Raji (cell line): ENCODE measurements at regions not wholly inside any gene's neighbourhood (a gene's known extent, or its start where the extent isn't known, plus 50 kb on each side); places are given as distances from the start of the nearest gene placed in this dataset.

Experiments
- POLR2A ChIP-seq: IDR thresholded peaks from 2 replicates; pipeline ENCODE4 v1.6.1; 2011; ENCODE audit warnings: low read depth, low read length, control low read depth; ENCODE audit not compliant: insufficient read depth

- no peak for TF ChIP-seq POLR2A
Observed at GRCh38 chr5:31137676-31138075, 55.8 kb upstream of the CDH6 start.

DNA sequence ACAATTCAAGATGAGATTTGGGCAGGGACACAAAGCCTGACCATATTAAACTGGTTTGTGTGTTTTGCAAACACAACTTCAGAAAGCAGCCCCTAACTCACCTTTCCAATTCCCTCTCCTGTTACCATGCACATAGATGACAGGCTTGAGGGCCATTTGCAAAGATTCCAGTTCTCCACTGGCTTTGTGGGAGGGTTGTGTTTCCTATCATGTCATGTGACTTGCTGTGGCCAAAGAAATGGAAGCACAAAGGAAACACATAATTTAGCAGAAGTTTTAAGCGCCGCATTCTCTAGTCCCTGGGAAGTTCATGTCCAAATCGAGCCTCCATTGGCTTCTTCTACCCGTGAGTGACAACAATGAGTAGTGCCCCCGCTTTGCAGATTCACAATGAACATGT is 57.9 kb upstream of the CDH6 start:
- no peak for TF ChIP-seq POLR2A

DNA sequence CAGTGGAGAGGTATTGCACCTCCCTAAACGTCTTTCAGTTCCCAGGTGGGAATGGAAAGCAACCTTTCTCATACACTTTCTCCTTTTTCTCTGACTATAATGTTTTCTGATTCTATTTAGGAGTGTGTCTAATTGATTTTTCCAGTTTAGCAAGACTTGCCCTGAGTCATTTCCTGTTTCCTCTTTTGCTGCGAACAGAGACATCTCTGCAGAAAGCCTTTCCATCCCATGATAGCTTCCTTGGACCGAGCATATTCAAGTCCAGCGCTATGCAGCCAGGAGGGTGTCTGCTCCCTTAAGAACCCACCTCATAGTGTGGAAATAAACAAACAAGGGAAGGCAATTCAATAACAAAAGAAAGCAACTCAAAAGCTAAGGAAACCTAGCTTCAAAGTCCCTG is 60.0 kb upstream of the CDH6 start:
- no peak for TF ChIP-seq POLR2A

- no peak for TF ChIP-seq POLR2A
Observed at GRCh38 chr5:31131381-31131891, 62.0 kb upstream of the CDH6 start.

DNA sequence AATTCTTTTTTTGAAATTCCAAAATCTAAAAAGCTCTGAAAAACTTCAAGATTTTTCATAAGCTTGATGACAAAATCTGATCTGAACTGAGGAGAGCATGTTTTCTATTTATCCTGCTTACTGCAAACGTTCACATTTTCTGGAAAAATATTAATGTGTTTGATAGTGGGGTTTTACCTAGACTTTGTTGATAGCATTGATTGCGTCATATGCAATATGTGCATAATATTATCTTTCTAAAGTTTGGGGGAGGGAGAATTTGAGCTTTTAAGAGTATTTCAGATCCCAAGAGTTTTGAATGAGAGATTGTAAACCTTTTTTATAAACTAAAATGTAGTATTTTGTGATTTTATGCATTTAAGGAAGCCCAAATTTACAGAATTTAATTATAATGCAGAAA is 62.8 kb upstream of the CDH6 start:
- TF ChIP-seq POLR2A: no peak

GRCh38 chr5:31124651-31125305 is 68.7 kb upstream of the CDH6 start:
- TF ChIP-seq POLR2A: no peak

DNA sequence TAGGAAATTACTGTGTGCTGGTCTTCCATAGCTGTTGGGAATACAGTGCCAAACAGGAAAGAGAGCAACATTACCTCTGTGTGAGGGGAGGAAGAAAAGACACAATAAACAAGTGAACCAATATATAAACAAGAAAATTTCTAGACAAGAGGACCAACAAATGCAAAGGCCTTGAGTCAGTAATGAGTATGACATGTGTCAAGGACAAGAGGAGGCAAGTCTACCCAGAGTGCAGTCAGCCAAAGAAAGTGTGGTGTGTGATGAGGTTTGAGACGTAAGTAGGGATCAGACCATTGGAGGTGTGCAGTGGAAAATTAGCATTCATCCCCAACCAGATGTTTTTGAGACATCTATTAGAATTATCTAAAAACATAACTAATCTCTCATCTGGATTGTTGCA is 69.5 kb upstream of the CDH6 start:
- TF ChIP-seq POLR2A: no peak

- TF ChIP-seq POLR2A: no peak
Observed at GRCh38 chr5:31122998-31123951, 70.2 kb upstream of the CDH6 start.

GRCh38 chr5:31121224-31121623 is 72.3 kb upstream of the CDH6 start:
- no peak for TF ChIP-seq POLR2A

GRCh38 chr5:31120642-31120948 is 72.9 kb upstream of the CDH6 start:
- no peak for TF ChIP-seq POLR2A

DNA sequence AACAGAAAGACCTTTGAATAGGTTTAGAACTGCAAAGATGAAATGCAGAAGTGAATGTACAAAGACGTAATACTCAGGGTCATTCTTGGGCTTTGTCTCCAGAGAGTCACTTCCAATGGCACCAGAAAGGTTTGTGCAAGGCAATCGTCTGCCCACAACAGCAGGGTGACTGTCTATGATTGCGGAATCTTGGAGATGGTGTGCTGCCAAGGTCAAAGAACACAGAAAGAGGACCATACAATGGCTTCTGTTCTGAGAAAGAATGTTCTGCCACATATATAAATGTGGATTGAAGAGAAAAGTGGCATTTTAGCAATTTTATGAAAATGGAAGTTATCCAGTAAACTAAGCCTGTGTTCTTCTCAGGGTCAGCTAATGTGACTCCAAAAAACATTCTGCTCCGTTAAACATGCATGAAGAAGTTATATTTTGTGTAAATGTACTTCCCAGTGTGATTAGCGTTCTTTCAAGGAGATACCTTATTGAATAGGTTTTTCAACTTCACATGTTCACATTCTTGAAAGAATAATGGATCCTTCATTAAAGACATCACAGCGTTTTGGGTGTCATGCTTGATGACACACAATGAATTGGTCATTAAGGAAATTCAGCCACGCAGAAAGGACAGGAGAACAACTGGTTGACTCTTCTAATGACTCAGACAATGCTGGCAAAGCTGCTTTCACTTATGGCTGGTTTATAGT is 73.4 kb upstream of the CDH6 start:
- TF ChIP-seq POLR2A: no peak

- TF ChIP-seq POLR2A: no peak
Observed at GRCh38 chr5:31116466-31117031, 76.9 kb upstream of the CDH6 start.

DNA sequence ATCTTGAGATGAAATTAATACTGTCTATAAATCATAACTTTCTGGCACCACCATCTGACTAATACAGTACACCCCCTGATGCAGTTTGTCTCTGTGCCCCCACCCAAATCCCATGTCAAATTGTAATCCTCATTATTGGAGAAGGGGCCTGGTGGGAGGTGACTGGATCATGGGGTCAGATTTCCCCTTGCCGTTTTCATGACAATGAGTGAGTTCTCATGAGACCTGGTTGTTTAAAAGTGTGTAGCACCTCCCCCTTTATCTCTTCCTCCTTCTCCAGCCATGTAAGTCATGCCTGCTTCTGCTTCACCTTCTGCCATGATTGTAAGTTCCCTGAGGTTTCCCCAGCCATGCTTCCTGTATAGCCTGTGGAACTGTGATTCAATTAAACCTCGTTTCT is 78.7 kb upstream of the CDH6 start:
- no peak for TF ChIP-seq POLR2A

DNA sequence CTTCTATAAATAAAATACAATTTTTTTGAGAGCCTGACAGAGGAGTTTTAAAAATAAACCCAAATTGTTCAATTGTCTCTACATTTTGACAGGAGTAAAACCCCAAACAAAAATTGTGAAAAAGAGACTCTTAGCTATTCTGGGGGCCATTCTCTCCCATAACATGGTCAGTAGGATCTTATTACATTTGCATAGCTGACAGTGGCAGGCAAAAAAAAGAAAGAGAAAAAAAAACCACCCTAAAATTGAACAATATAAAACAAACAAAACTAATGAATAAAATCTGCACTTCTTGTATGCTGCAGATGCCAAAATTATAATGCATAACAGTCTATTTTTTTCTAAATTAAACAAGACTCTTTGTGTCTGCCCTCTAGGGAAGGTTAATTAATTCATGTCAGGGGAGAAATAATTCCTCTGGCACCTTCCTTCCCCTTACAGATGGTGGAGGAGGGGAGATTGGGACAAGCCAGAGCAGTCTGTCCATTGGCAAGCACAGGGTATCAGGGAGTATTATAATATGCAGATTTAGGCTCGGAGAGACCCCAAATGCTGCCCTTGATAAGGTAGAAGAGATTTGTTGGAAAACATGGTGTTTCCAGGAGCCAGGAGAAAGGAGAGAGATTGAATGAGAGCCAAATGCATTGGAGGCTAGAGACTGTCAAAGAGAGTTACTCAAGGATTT is 79.7 kb upstream of the CDH6 start:
- TF ChIP-seq POLR2A: no peak

- no peak for TF ChIP-seq POLR2A
Observed at GRCh38 chr5:31113101-31113500, 80.4 kb upstream of the CDH6 start.

DNA sequence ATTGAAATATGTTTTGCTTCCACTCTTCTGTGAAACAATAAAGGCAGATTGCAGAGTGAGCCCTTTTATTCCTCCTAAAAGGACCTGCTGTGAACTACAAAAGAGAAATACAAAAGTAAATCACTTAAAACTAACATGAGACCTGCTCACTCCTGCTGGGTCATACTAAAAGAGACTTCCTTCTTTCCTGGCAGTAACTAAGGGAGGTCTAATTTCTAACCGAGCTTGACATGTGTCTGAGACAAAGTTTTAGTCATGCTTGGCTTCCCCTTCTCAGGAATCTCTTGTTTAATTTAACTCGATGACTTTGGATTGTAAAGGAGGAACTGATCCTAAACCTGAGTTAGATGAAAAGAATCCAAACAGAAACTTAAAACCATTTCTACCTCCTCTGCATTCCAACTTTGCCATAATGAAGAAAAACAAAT is 86.4 kb upstream of the CDH6 start:
- TF ChIP-seq POLR2A: no peak

DNA sequence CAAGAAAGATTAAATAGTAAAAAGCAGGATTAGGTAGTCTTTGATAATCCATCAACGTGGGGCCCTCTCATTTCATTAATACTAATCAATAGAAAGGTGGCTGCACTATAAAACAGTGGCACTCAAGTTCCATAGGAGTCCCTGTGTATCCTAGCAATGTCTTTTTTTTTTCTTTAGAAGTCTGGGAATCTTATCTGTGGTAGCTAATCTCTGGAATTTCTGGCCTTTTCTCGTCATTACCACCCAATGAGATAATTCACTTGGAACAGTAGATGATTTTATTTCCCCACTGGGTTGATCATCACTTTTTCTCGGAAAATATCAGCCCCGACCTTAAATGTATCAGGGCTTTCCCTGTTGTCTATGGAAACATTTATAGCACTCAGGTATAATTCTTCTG is 86.8 kb upstream of the CDH6 start:
- TF ChIP-seq POLR2A: no peak
